Fibroblast of pulmonary artery (primary cell): ENCODE measurements at regions not wholly inside any gene's neighbourhood (a gene's known extent, or its start where the extent isn't known, plus 50 kb on each side); places are given as distances from the start of the nearest gene placed in this dataset.

Experiments
- DNase-seq: peaks from one replicate; pipeline ENCODE4 v3.0.0-alpha.2; 2010; ENCODE audit warnings: low read depth
- H3K4me3 ChIP-seq: replicated peaks from 2 replicates; pipeline ENCODE4 v1.5.1; 2011; ENCODE audit warnings: low read depth, mild to moderate bottlenecking, control low read depth, low read length, moderate library complexity
- CTCF ChIP-seq: IDR thresholded peaks from 2 replicates; pipeline ENCODE4 v1.5.1; 2011; ENCODE audit warnings: mild to moderate bottlenecking, control low read depth, low read length, inconsistent platforms; ENCODE audit errors: missing control alignments

GRCh38 chr2:215530191-215530968 lies 94.5 kb upstream of the FN1 start:
- DNase-seq: peak; percentile 43
- H3K4me3 ChIP-seq: no peak overlapping the region
- TF ChIP-seq CTCF: no peak

- no peak overlapping the region for H3K4me3 ChIP-seq
- DNase-seq: peak; percentile 90
- TF ChIP-seq CTCF: no peak
Measured at GRCh38 chr2:215529271-215529670, 93.4 kb upstream of the FN1 start.

GRCh38 chr2:215528555-215528954 lies 92.7 kb upstream of the FN1 start:
- DNase-seq: peak; percentile 96
- no peak for TF ChIP-seq CTCF

GRCh38 chr2:215527736-215528135 lies 91.9 kb upstream of the FN1 start:
- DNase-seq: peak; percentile 72
- no peak overlapping the region for H3K4me3 ChIP-seq

More at GRCh38 chr2:215528555-215528954, 92.7 kb upstream of the FN1 start:
- no peak overlapping the region for H3K4me3 ChIP-seq

GRCh38 chr2:215526341-215526740 lies 90.5 kb upstream of the FN1 start:
- TF ChIP-seq CTCF: no peak
- H3K4me3 ChIP-seq: no peak overlapping the region

More at GRCh38 chr2:215527736-215528135, 91.9 kb upstream of the FN1 start:
- TF ChIP-seq CTCF: no peak

GRCh38 chr2:215522237-215522636 lies 86.4 kb upstream of the FN1 start:
- H3K4me3 ChIP-seq: no peak overlapping the region
- no peak for DNase-seq
- TF ChIP-seq CTCF: no peak

More at GRCh38 chr2:215526341-215526740, 90.5 kb upstream of the FN1 start:
- no peak for DNase-seq

- TF ChIP-seq CTCF: no peak
- no peak overlapping the region for H3K4me3 ChIP-seq
- DNase-seq: no peak
Measured at GRCh38 chr2:215521031-215521430, 85.2 kb upstream of the FN1 start.
